Keratinocyte (primary cell): ENCODE measurements at regions not wholly inside any gene's neighbourhood (a gene's known extent, or its start where the extent isn't known, plus 50 kb on each side); places are given as distances from the start of the nearest gene placed in this dataset.

Source experiments
- DNase-seq: peaks from one replicate; pipeline ENCODE4 v3.0.0-alpha.2; 2011; ENCODE audit warnings: low read depth, missing footprints, low spot score
- FAIRE-seq: peaks from 2 replicates; lab custom pipeline; 2011; peaks lifted over from hg19 to GRCh38; lab: Jason Lieb, UNC
- H2AFZ ChIP-seq: 2 replicates; pipeline ENCODE4 v1.6.0; 2012; ENCODE audit warnings: low read length, control low read depth, inconsistent platforms; ENCODE audit not compliant: control insufficient read depth
- H3K27ac ChIP-seq: 2 replicates; pipeline ENCODE4 v1.5.1; 2011; ENCODE audit warnings: low read length; ENCODE audit not compliant: control insufficient read depth, insufficient read depth
- H3K27me3 ChIP-seq: 3 replicates; pipeline ENCODE4 v1.6.0; 2011; ENCODE audit warnings: low read length; ENCODE audit not compliant: control insufficient read depth, insufficient read depth; ENCODE audit errors: extremely low read depth
- H3K36me3 ChIP-seq, 2 experiments: 2 replicates in 1 of 2; 3 replicates in 1 of 2; pipeline ENCODE4 v1.5.1; 2011; ENCODE audit warnings: low read length in 2 of 2, mild to moderate bottlenecking in 1 of 2; ENCODE audit not compliant: control insufficient read depth in 2 of 2, insufficient read depth in 2 of 2; ENCODE audit errors: extremely low read depth in 1 of 2
- H3K4me1 ChIP-seq: 3 replicates; pipeline ENCODE4 v1.5.1; 2011; ENCODE audit warnings: low read length; ENCODE audit not compliant: control insufficient read depth, insufficient read depth; ENCODE audit errors: extremely low read depth
- H3K4me2 ChIP-seq: 3 replicates; pipeline ENCODE4 v1.6.0; 2011; ENCODE audit warnings: low read depth, low read length; ENCODE audit not compliant: control insufficient read depth, insufficient read depth; ENCODE audit errors: extremely low read depth
- H3K4me3 ChIP-seq, 3 experiments: fragments of 200-600 bp in 1 of 3; sonication (generic) in 1 of 3; 2 replicates in 2 of 3; 3 replicates in 1 of 3; pipeline ENCODE4 v1.5.1; 2011 to 2016; ENCODE audit warnings: low read length in 3 of 3, mild to moderate bottlenecking in 3 of 3, control low read depth in 2 of 3, inconsistent platforms in 1 of 3, low read depth in 1 of 3, mixed read lengths in 1 of 3, mixed run types in 1 of 3, moderate library complexity in 1 of 3; ENCODE audit not compliant: control insufficient read depth in 2 of 3, insufficient read depth in 2 of 3; ENCODE audit errors: extremely low read depth in 1 of 3
- H3K79me2 ChIP-seq: 2 replicates; pipeline ENCODE4 v1.6.0; 2012; ENCODE audit warnings: low read length; ENCODE audit not compliant: control insufficient read depth, insufficient read depth
- H3K9ac ChIP-seq: 3 replicates; pipeline ENCODE4 v1.6.0; 2011; ENCODE audit warnings: low read length; ENCODE audit not compliant: control insufficient read depth, insufficient read depth; ENCODE audit errors: extremely low read depth
- H3K9me1 ChIP-seq: 3 replicates; pipeline ENCODE4 v1.6.0; 2011; ENCODE audit warnings: low read length; ENCODE audit not compliant: control insufficient read depth, insufficient read depth; ENCODE audit errors: extremely low read depth
- H3K9me3 ChIP-seq: 2 replicates; pipeline ENCODE4 v1.5.1; 2012; ENCODE audit warnings: low read depth, low read length; ENCODE audit not compliant: control insufficient read depth
- H4K20me1 ChIP-seq: 3 replicates; pipeline ENCODE4 v1.6.0; 2011; ENCODE audit warnings: low read length; ENCODE audit not compliant: control insufficient read depth, insufficient read depth; ENCODE audit errors: extremely low read depth
- EZH2 ChIP-seq: IDR thresholded peaks from one replicate; pipeline ENCODE4 v1.6.1; 2012; ENCODE audit warnings: inconsistent platforms, mild to moderate bottlenecking, low read length, moderate library complexity
- dilution Hi-C: fragments of 300-500 bp; cut with MboI; formaldehyde crosslinking; loops from one replicate; pipeline ENCODE4 v1.7.0; 2020; ENCODE audit warnings: low sequenced_read_pairs; ENCODE audit not compliant: extremely low pct_ligation_motif_present
- TF ChIP-seq, protein P1 (sequence below), 3 experiments: IDR thresholded peaks in 1 of 3; conservative IDR thresholded peaks in 1 of 3; optimal IDR thresholded peaks in 1 of 3; 2 replicates in 2 of 3; 3 replicates in 1 of 3; pipeline versions ENCODE3 to v1.5.1; 2011; ENCODE audit warnings: low read length in 3 of 3, mild to moderate bottlenecking in 3 of 3, moderate library complexity in 2 of 3, control low read depth in 1 of 3, inconsistent platforms in 1 of 3; ENCODE audit not compliant: insufficient read depth in 2 of 3; ENCODE audit errors: extremely low read depth in 1 of 3

DNA sequence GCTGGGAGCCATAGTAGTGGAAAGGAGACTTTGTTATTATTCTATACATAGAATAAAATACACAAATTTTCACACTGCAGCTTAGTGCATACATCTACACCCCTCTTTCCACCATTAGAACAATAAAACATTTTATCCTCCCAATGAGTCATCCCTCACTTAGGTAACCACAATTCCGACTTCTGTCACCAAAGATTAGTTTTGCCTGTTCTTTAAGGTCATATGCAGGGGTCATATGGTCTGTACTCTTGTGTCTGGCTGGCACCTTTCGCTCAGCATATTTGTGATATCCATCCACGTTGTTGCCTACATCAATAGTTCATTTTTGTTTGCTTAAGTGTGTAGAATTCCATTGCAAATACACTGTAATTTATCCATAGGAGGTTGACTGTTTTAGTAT lies 399.4 kb downstream of the SHQ1 start:
- Histone ChIP-seq H3K4me3 (no peak overlapping the region), H3K27me3 (peaks cover 6% of the 10 kb centered on the region), H3K9me3 (no peaks in the 10 kb centered on the region), H3K4me2 (no peak overlapping the region), H3K27ac (no peak overlapping the region), H3K9me1 (no peaks in the 10 kb centered on the region), H2AFZ (no peak overlapping the region), H4K20me1 (peaks cover 8% of the 10 kb centered on the region), H3K79me2 (peaks cover 28% of the 10 kb centered on the region), H3K36me3 (no peaks in the 10 kb centered on the region), H3K9ac (no peak overlapping the region), H3K4me1 (peaks cover 16% of the 10 kb centered on the region)
- TF ChIP-seq EZH2, result no peak
- TF ChIP-seq, protein P1, sequence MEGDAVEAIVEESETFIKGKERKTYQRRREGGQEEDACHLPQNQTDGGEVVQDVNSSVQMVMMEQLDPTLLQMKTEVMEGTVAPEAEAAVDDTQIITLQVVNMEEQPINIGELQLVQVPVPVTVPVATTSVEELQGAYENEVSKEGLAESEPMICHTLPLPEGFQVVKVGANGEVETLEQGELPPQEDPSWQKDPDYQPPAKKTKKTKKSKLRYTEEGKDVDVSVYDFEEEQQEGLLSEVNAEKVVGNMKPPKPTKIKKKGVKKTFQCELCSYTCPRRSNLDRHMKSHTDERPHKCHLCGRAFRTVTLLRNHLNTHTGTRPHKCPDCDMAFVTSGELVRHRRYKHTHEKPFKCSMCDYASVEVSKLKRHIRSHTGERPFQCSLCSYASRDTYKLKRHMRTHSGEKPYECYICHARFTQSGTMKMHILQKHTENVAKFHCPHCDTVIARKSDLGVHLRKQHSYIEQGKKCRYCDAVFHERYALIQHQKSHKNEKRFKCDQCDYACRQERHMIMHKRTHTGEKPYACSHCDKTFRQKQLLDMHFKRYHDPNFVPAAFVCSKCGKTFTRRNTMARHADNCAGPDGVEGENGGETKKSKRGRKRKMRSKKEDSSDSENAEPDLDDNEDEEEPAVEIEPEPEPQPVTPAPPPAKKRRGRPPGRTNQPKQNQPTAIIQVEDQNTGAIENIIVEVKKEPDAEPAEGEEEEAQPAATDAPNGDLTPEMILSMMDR (optimal IDR thresholded peaks at IDR 0.05 in 1 of 3, IDR thresholded peaks at IDR 0.05 in 1 of 3, conservative IDR thresholded peaks at IDR 0.05 in 1 of 3; ENCODE audit: extremely low read depth in 1 of 3, insufficient read depth in 2 of 3, low read length in 3 of 3), result no peak
- DNase-seq, result no peak
- dilution Hi-C loops, result no loop called here
- no peak for FAIRE-seq

- H3K9ac ChIP-seq, result no peak overlapping the region
- no peaks in the 10 kb centered on the region for H3K36me3 ChIP-seq
- H3K27ac ChIP-seq, result no peak overlapping the region
- peaks cover 10% of the 10 kb centered on the region for H4K20me1 ChIP-seq
- H3K4me2 ChIP-seq, result no peak overlapping the region
- no peak for TF ChIP-seq EZH2
- TF ChIP-seq, protein P1 (optimal IDR thresholded peaks at IDR 0.05 in 1 of 3, IDR thresholded peaks at IDR 0.05 in 1 of 3, conservative IDR thresholded peaks at IDR 0.05 in 1 of 3; ENCODE audit: extremely low read depth in 1 of 3, insufficient read depth in 2 of 3, low read length in 3 of 3), result no peak
- H3K4me3 ChIP-seq, result no peak overlapping the region
- no peaks in the 10 kb centered on the region for H3K9me1 ChIP-seq
- dilution Hi-C loops, result no loop called here
- no peaks in the 10 kb centered on the region for H3K9me3 ChIP-seq
- no peak for FAIRE-seq
- peaks cover 33% of the 10 kb centered on the region for H3K79me2 ChIP-seq
- H3K27me3 ChIP-seq, result peaks cover 6% of the 10 kb centered on the region
- H2AFZ ChIP-seq, result no peak overlapping the region
- no peak for DNase-seq
- H3K4me1 ChIP-seq, result peaks cover 20% of the 10 kb centered on the region
These were observed 399.8 kb downstream of the SHQ1 start for GRCh38 chr3:72448375-72448823.
